CD4-positive, alpha-beta T cell treated with Interferon alpha-2 for 1 hour (primary cell): ENCODE measurements at regions not wholly inside any gene's neighbourhood (a gene's known extent, or its start where the extent isn't known, plus 50 kb on each side); places are given as distances from the start of the nearest gene placed in this dataset.
"Not testable (repeated sequence)": the region's sequence is repeated elsewhere in the genome, so short reads cannot be mapped to it uniquely, and the experiment has no call there.

Source experiments
- DNase-seq, 2 donors: peaks; one replicate each; pipeline ENCODE4 v3.0.0-alpha.2; 2020 to 2022

- DNase-seq: peak in 1 of 2 donors; percentile 52
These were observed 50.9 kb downstream of the ANXA2R start for GRCh38 chr5:42989190-42989589.

GRCh38 chr5:42988568-42988967 lies 51.6 kb downstream of the ANXA2R start:
- DNase-seq: no peak

GRCh38 chr5:42985129-42986037 lies 54.7 kb downstream of the ANXA2R start:
- no peak for DNase-seq

GRCh38 chr5:42984307-42984706 lies 55.8 kb downstream of the ANXA2R start:
- no peak for DNase-seq

- DNase-seq: no peak
These were observed 58.0 kb downstream of the ANXA2R start for GRCh38 chr5:42982107-42982622.

- DNase-seq: not testable (repeated sequence)
These were observed 58.6 kb downstream of the ANXA2R start for GRCh38 chr5:42981417-42982106.

- DNase-seq: not testable (repeated sequence)
These were observed 59.1 kb downstream of the ANXA2R start for GRCh38 chr5:42981015-42981414.

- DNase-seq: not testable (repeated sequence)
These were observed 59.7 kb downstream of the ANXA2R start for GRCh38 chr5:42980391-42980790.

GRCh38 chr5:42979242-42979641 lies 60.9 kb downstream of the ANXA2R start:
- DNase-seq: not testable (repeated sequence)

GRCh38 chr5:42974536-42974935 lies 65.6 kb downstream of the ANXA2R start:
- no peak for DNase-seq

GRCh38 chr5:42970636-42971559 lies 69.2 kb downstream of the ANXA2R start:
- no peak for DNase-seq

- DNase-seq: peak in 1 of 2 donors; percentile 17
These were observed 74.2 kb downstream of the ANXA2R start for GRCh38 chr5:42965934-42966333.

- no peak for DNase-seq
These were observed 76.7 kb downstream of the ANXA2R start for GRCh38 chr5:42963412-42963811.

GRCh38 chr5:42962124-42962523 lies 78.0 kb downstream of the ANXA2R start:
- DNase-seq: peak in 1 of 2 donors; percentile 19

GRCh38 chr5:42960506-42960905 lies 79.6 kb downstream of the ANXA2R start:
- DNase-seq: no peak

GRCh38 chr5:42956551-42956950 lies 83.6 kb downstream of the ANXA2R start:
- DNase-seq: no peak

- DNase-seq: no peak
These were observed 87.1 kb downstream of the ANXA2R start for GRCh38 chr5:42953041-42953440.

GRCh38 chr5:42952578-42952974 lies 87.5 kb downstream of the ANXA2R start:
- DNase-seq: no peak

GRCh38 chr5:42951293-42951840 lies 88.8 kb downstream of the ANXA2R start:
- DNase-seq: peak; percentile 88

- DNase-seq: peak; percentile 84
These were observed 89.4 kb downstream of the ANXA2R start for GRCh38 chr5:42950456-42951292.

GRCh38 chr5:42950116-42950455 lies 90.0 kb downstream of the ANXA2R start:
- no peak for DNase-seq
